Heart left ventricle (tissue), 16 donors: ENCODE measurements at regions not wholly inside any gene's neighbourhood (a gene's known extent, or its start where the extent isn't known, plus 50 kb on each side); places are given as distances from the start of the nearest gene placed in this dataset.

Source experiments
- ATAC-seq, 4 donors: fragments of 200-7000 bp; cut with Tn5 transposase; one replicate each; pipeline ENCODE4 v1.9.1; 2020 to 2022; ENCODE audit warnings: moderate library complexity in 4 of 4, mild to moderate bottlenecking in 3 of 4, moderate number of reproducible peaks in 1 of 4
- DNase-seq, 5 donors: peaks; one replicate each; pipeline ENCODE4 v3.0.0-alpha.2; 2020
- H3K27ac ChIP-seq, 12 donors: fragments of 200-600 bp; sonication (generic) in 4 of 12; one replicate each; pipeline versions ENCODE4 v1.5.0 to v1.8.0; 2016 to 2022; ENCODE audit warnings: mild to moderate bottlenecking in 2 of 12
- H3K27me3 ChIP-seq, 9 donors: fragments of 200-600 bp; sonication (generic) in 2 of 9; one replicate each; pipeline versions ENCODE4 v1.5.1 to v1.8.0; 2016 to 2022; ENCODE audit warnings: mild to moderate bottlenecking in 3 of 9
- H3K36me3 ChIP-seq, 9 donors: fragments of 200-600 bp; sonication (generic) in 2 of 9; one replicate each; pipeline versions ENCODE4 v1.5.0 to v1.8.0; 2018 to 2022; ENCODE audit warnings: mild to moderate bottlenecking in 2 of 9
- H3K4me1 ChIP-seq, 12 donors: fragments of 200-600 bp; sonication (generic) in 4 of 12; one replicate each; pipeline versions ENCODE4 v1.5.0 to v1.8.0; 2016 to 2022; ENCODE audit warnings: mild to moderate bottlenecking in 3 of 12
- H3K4me3 ChIP-seq, 12 donors: fragments of 200-600 bp; sonication (generic) in 4 of 12; one replicate each; pipeline versions ENCODE4 v1.5.0 to v1.8.0; 2017 to 2022; ENCODE audit warnings: mild to moderate bottlenecking in 9 of 12, moderate library complexity in 4 of 12
- H3K9me3 ChIP-seq, 12 donors: fragments of 200-600 bp; sonication (generic) in 4 of 12; one replicate each; pipeline versions ENCODE4 v1.5.0 to v1.8.0; 2016 to 2022; ENCODE audit warnings: mild to moderate bottlenecking in 1 of 12
- POLR2A ChIP-seq, 2 donors: fragments of 450-650 bp; IDR thresholded peaks; one replicate each; pipeline ENCODE4 v1.6.1; 2017; ENCODE audit warnings: antibody characterized with exemption in 2 of 2, mild to moderate bottlenecking in 2 of 2, moderate library complexity in 2 of 2
- WGBS, 4 donors: extraction: QIAGEN DNeasy Blood & Tissue Kit in 2 of 4; methylation state at CpG; one replicate each; pipeline versions ENCODE4 v1.1.5 to v1.1.7; 2013 to 2018; 5-methylcytosine and 5-hydroxymethylcytosine counted together
- intact Hi-C, 10 donors: fragments of 100-400 bp; cut with DNase I; formaldehyde crosslinking; loops; one replicate each; pipeline versions ENCODE4 v1.11.1 to v1.14.2; 2022
- TF ChIP-seq, protein P1 (sequence below), 12 donors: fragments of 200-600 bp; sonication (generic) in 4 of 12; IDR thresholded peaks; one replicate each; pipeline versions ENCODE4 v1.5.0 to v1.8.0; 2018 to 2022; ENCODE audit warnings: antibody characterized with exemption in 12 of 12, mild to moderate bottlenecking in 5 of 12
- donor health status: ischemic (EF 13 %, LVEDD 7.1; RV severe dilation, severe dysfunction).
- donor health status: healthy with polysubstance abuse.
- donor health status: DM: no; HTN: yes; CAD: no.
- donor health status: DM: no; HTN: no; CAD: no.
- donor health status: ischemic (EF 25% LVEDD 6.9; RV normal size, moderate dysfunction).
- donor health status: ischemic (EF 25% LVEDD 5.7; RV mildly dilated, moderate dysfunction).
- donor health status: healthy.
- donor health status: DM: yes; HTN: yes; CAD: no.
- donor health status: ischemic (EF 35%, LVEDD 5.7; RV mildly dilated, moderate dysfunction).
- donor health status: nonischemic (EF 11% LVEDD 7.7; RV severe dilation, severe dysfunction).
- donor health status: DM: yes; HTN: yes; CAD: no.
- donor health status: PGD.
- donor health status: ischemic (EF 29% LVEDD 5.4; RV normal size, mild dysfunction).
- donor health status: nonischemic (EF 23%, LVEDD 6.1; RV moderate dilation, normal function).

DNA sequence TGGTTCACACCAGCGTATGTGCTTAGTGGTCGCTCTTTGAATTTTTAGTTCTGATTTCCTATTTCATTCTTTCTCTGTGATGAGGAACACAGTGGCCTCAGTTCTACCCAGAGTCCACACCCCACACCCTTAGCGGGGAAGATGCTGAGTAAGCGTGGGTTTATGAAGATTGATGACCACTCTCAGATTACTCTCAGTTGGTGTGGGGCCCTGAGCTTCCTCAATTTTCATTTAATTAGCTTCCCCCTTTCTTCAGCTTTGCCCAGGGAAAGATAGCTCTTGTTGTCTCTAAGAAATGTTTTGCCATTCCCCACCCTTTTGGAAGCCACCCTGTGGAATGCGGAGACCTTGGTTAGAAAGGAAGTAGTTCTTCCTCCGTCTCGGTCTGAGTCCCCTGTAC is 299.9 kb upstream of the PROX1 start:
- Histone ChIP-seq H3K4me1 (no peaks in the 10 kb centered on the region), H3K27ac (no peak overlapping the region), H3K36me3 (no peaks in the 10 kb centered on the region), H3K9me3 (no peaks in the 10 kb centered on the region), H3K4me3 (no peak overlapping the region), H3K27me3 (peaks cover 0 to 4% (median 0%) of the 10 kb centered on the region in 9 donors)
- DNase-seq (no peak), ATAC-seq (no peak)
- TF ChIP-seq, protein P1, sequence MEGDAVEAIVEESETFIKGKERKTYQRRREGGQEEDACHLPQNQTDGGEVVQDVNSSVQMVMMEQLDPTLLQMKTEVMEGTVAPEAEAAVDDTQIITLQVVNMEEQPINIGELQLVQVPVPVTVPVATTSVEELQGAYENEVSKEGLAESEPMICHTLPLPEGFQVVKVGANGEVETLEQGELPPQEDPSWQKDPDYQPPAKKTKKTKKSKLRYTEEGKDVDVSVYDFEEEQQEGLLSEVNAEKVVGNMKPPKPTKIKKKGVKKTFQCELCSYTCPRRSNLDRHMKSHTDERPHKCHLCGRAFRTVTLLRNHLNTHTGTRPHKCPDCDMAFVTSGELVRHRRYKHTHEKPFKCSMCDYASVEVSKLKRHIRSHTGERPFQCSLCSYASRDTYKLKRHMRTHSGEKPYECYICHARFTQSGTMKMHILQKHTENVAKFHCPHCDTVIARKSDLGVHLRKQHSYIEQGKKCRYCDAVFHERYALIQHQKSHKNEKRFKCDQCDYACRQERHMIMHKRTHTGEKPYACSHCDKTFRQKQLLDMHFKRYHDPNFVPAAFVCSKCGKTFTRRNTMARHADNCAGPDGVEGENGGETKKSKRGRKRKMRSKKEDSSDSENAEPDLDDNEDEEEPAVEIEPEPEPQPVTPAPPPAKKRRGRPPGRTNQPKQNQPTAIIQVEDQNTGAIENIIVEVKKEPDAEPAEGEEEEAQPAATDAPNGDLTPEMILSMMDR (IDR thresholded peaks at IDR 0.05), result no peak
- TF ChIP-seq POLR2A (IDR thresholded peaks at IDR 0.05), result no peak
- intact Hi-C loops, result no loop called here
- 59 to 69% (median 63%) methylated on average over 7 of the region's 7 CpGs for WGBS, 4 donors

DNA sequence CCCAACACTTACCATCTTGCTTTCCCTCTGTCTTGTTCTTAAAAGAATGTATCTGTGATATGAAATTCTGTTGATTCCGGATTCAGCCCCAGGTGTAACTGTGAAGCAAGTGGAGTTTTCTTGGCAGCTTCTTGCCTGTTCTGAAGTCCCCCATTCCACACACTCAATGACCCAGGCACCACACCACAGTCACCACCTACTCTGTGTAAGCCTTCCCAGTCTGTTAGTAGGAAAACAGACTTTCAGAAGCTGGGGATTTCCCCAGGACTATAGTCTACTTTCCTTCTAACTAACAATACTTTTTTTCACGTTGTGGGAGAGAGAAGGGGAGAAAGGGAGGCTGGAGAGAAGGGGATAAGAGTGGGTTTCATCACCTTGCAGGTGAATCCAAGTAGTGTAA is 299.1 kb upstream of the PROX1 start:
- H3K36me3 ChIP-seq, result no peaks in the 10 kb centered on the region
- 69 to 80% (median 75%) methylated on average over 2 of the region's 2 CpGs for whole genome bisulfite sequencing, 4 donors
- ATAC-seq (no peak), DNase-seq (no peak)
- H3K9me3 ChIP-seq, result no peaks in the 10 kb centered on the region
- intact Hi-C loops, result no loop called here
- no peak overlapping the region for H3K27ac ChIP-seq
- no peak for TF ChIP-seq POLR2A (IDR thresholded peaks at IDR 0.05)
- TF ChIP-seq, protein P1 (IDR thresholded peaks at IDR 0.05), result no peak
- H3K4me3 ChIP-seq, result no peak overlapping the region
- H3K27me3 ChIP-seq, result peaks cover 0 to 4% (median 0%) of the 10 kb centered on the region in 9 donors
- H3K4me1 ChIP-seq, result no peaks in the 10 kb centered on the region

DNA sequence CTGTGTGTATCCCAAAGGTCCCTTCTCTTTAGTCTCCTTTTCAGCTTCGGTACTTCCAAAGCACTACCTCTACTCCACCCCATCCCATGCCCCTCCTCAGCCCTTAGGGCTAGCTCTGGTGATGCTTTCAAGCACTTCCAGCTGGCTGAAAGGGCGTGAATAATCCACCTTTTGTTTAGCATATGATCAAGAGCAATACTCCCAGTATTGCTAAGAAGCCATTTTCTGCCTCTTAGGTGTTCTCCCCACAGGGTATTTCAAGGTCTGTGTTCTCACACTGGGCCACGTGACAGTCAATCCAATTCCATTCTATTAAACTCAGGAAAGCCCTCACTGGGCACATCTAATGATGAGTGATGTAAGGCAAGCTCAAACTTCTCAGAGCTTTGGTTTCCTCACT is 298.5 kb upstream of the PROX1 start:
- intact Hi-C loops, result no loop called here
- no peak for TF ChIP-seq POLR2A (IDR thresholded peaks at IDR 0.05)
- TF ChIP-seq, protein P1 (IDR thresholded peaks at IDR 0.05), result no peak
- Histone ChIP-seq H3K27me3 (peaks cover 0 to 4% (median 0%) of the 10 kb centered on the region in 9 donors), H3K4me3 (no peak overlapping the region), H3K36me3 (no peaks in the 10 kb centered on the region), H3K9me3 (no peaks in the 10 kb centered on the region), H3K4me1 (no peaks in the 10 kb centered on the region), H3K27ac (no peak overlapping the region)
- 80 to 87% (median 85%) methylated on average over 3 of the region's 3 CpGs for WGBS, 4 donors
- DNase-seq (no peak), ATAC-seq (no peak)

DNA sequence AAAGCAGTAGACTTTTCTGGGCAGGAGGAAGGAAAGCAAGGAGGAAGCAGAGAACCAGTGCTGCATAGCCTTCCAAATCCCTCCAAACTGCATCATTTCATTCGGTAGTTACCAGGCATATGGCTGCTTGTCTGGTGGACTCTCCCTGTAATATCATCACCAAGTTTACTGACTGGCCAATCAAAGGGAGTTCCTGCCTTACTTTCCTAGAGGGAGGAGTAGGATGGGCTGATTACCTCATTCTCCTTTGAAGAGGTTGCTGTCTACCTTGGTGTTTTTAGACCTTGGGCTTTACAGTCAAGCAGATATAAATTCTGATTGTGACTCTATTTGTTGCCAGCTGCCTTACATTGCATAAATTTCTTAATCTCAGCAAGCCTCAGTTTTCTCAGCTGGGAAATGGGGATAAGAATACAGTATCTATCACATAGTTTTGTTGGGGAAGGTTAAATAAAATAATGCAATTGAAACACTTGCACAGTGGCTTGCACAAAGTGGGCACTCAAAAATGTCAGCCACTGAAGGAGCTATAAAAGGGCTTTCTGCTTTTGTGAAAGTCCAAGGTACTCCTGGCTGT is 297.3 kb upstream of the PROX1 start:
- peaks cover 0 to 4% (median 0%) of the 10 kb centered on the region in 9 donors for H3K27me3 ChIP-seq
- H3K9me3 ChIP-seq, result no peaks in the 10 kb centered on the region
- H3K4me3 ChIP-seq, result no peak overlapping the region
- DNase-seq, result no peak
- no peaks in the 10 kb centered on the region for H3K4me1 ChIP-seq
- H3K27ac ChIP-seq, result no peak overlapping the region
- 0 to 77% (median 38%) methylated on average over 1 of the region's 1 CpG for WGBS, 4 donors
- intact Hi-C loops, result no loop called here
- no peak for ATAC-seq
- no peaks in the 10 kb centered on the region for H3K36me3 ChIP-seq
- TF ChIP-seq, protein P1 (IDR thresholded peaks at IDR 0.05), result no peak
- no peak for TF ChIP-seq POLR2A (IDR thresholded peaks at IDR 0.05)
